ENCODE measurements at regions not wholly inside any gene's neighbourhood (a gene's known extent, or its start where the extent isn't known, plus 50 kb on each side); places are given as distances from the start of the nearest gene placed in this dataset.

GRCh38 chr10:109261231-109261630, 662.1 kb downstream of the XPNPEP1 start:
- no peak overlapping the region for H3K4me3 ChIP-seq (ENCODE audit: low read depth, low read length)
- TF ChIP-seq CTCF (conservative IDR thresholded peaks at IDR 0.05; ENCODE audit: low read depth, low read length), result no peak
- no peak for DNase-seq (ENCODE audit: low read depth)

GRCh38 chr10:109259293-109259692, 664.0 kb downstream of the XPNPEP1 start:
- no peak overlapping the region for H3K4me3 ChIP-seq (ENCODE audit: low read depth, low read length)
- TF ChIP-seq CTCF (conservative IDR thresholded peaks at IDR 0.05; ENCODE audit: low read depth, low read length), result no peak
- DNase-seq (ENCODE audit: low read depth), result peak; percentile 53

- DNase-seq (ENCODE audit: low read depth), result no peak
- TF ChIP-seq CTCF (conservative IDR thresholded peaks at IDR 0.05; ENCODE audit: low read depth, low read length), result no peak
- no peak overlapping the region for H3K4me3 ChIP-seq (ENCODE audit: low read depth, low read length)
These were observed 670.0 kb downstream of the XPNPEP1 start for GRCh38 chr10:109253306-109253705.

GRCh38 chr10:109250152-109250551, 673.2 kb downstream of the XPNPEP1 start:
- DNase-seq (ENCODE audit: low read depth), result no peak
- H3K4me3 ChIP-seq (ENCODE audit: low read depth, low read length), result no peak overlapping the region
- no peak for TF ChIP-seq CTCF (conservative IDR thresholded peaks at IDR 0.05; ENCODE audit: low read depth, low read length)

- DNase-seq (ENCODE audit: low read depth), result no peak
- TF ChIP-seq CTCF (conservative IDR thresholded peaks at IDR 0.05; ENCODE audit: low read depth, low read length), result no peak
- H3K4me3 ChIP-seq (ENCODE audit: low read depth, low read length), result no peak overlapping the region
These were observed 675.5 kb downstream of the XPNPEP1 start for GRCh38 chr10:109247814-109248213.

- TF ChIP-seq CTCF (conservative IDR thresholded peaks at IDR 0.05; ENCODE audit: low read depth, low read length), result no peak
- no peak overlapping the region for H3K4me3 ChIP-seq (ENCODE audit: low read depth, low read length)
- no peak for DNase-seq (ENCODE audit: low read depth)
These were observed 677.5 kb downstream of the XPNPEP1 start for GRCh38 chr10:109245821-109246220.

GRCh38 chr10:109239371-109239770, 683.9 kb downstream of the XPNPEP1 start:
- DNase-seq (ENCODE audit: low read depth), result no peak
- no peak overlapping the region for H3K4me3 ChIP-seq (ENCODE audit: low read depth, low read length)
- TF ChIP-seq CTCF (conservative IDR thresholded peaks at IDR 0.05; ENCODE audit: low read depth, low read length), result no peak
